Urothelium cell line (cell line): ENCODE measurements at regions not wholly inside any gene's neighbourhood (a gene's known extent, or its start where the extent isn't known, plus 50 kb on each side); places are given as distances from the start of the nearest gene placed in this dataset.

Experiments
- DNase-seq: peaks from one replicate; pipeline ENCODE4 v3.0.0; 2011; ENCODE audit warnings: low spot score, mixed read lengths
- FAIRE-seq: peaks from 2 replicates; lab custom pipeline; 2011; peaks lifted over from hg19 to GRCh38; lab: Jason Lieb, UNC

- FAIRE-seq = no peak
Measured at GRCh38 chr2:52794581-52794980, 973.0 kb upstream of the CHAC2 start.

GRCh38 chr2:52779446-52779845, 988.2 kb upstream of the CHAC2 start:
- DNase-seq = no peak
- no peak for FAIRE-seq

More at GRCh38 chr2:52794581-52794980, 973.0 kb upstream of the CHAC2 start:
- no peak for DNase-seq

- no peak for DNase-seq
- FAIRE-seq = no peak
Measured at GRCh38 chr2:52776571-52776970, 991.0 kb upstream of the CHAC2 start.

GRCh38 chr2:52775674-52776073, 991.9 kb upstream of the CHAC2 start:
- no peak for DNase-seq
- FAIRE-seq = no peak

GRCh38 chr2:52765735-52766134, 1001.9 kb upstream of the CHAC2 start:
- FAIRE-seq = no peak
- DNase-seq = no peak

- FAIRE-seq (no peak), DNase-seq (no peak)
Measured at GRCh38 chr2:52749764-52750163, 1017.8 kb upstream of the CHAC2 start.

- no peak for FAIRE-seq
Measured at GRCh38 chr2:52745144-52745543, 1022.5 kb upstream of the CHAC2 start.

GRCh38 chr2:52732849-52733395, 1034.7 kb upstream of the CHAC2 start:
- DNase-seq (no peak), FAIRE-seq (no peak)

More at GRCh38 chr2:52745144-52745543, 1022.5 kb upstream of the CHAC2 start:
- no peak for DNase-seq

GRCh38 chr2:52724585-52724984, 1043.0 kb upstream of the CHAC2 start:
- FAIRE-seq (no peak), DNase-seq (no peak)

- DNase-seq (no peak), FAIRE-seq (no peak)
Measured at GRCh38 chr2:52717836-52718235, 1049.8 kb upstream of the CHAC2 start.

GRCh38 chr2:52710810-52711618, 1056.6 kb upstream of the CHAC2 start:
- DNase-seq (no peak), FAIRE-seq (no peak)

- DNase-seq (no peak), FAIRE-seq (no peak)
Measured at GRCh38 chr2:52704251-52704650, 1063.4 kb upstream of the CHAC2 start.

- DNase-seq (no peak), FAIRE-seq (no peak)
Measured at GRCh38 chr2:52703004-52703403, 1064.6 kb upstream of the CHAC2 start.

- DNase-seq (no peak), FAIRE-seq (no peak)
Measured at GRCh38 chr2:52698408-52698807, 1069.2 kb upstream of the CHAC2 start.

- no peak for DNase-seq
- no peak for FAIRE-seq
Measured at GRCh38 chr2:52697690-52698089, 1069.9 kb upstream of the CHAC2 start.

- FAIRE-seq (no peak), DNase-seq (no peak)
Measured at GRCh38 chr2:52695731-52696130, 1071.9 kb upstream of the CHAC2 start.

GRCh38 chr2:52686935-52687334, 1080.7 kb upstream of the CHAC2 start:
- no peak for FAIRE-seq

GRCh38 chr2:52676056-52676455, 1091.5 kb upstream of the CHAC2 start:
- DNase-seq (no peak), FAIRE-seq (no peak)

More at GRCh38 chr2:52686935-52687334, 1080.7 kb upstream of the CHAC2 start:
- no peak for DNase-seq

- FAIRE-seq (no peak), DNase-seq (no peak)
Measured at GRCh38 chr2:52668724-52669123, 1098.9 kb upstream of the CHAC2 start.

- FAIRE-seq = no peak
Measured at GRCh38 chr2:52659546-52659945, 1108.1 kb upstream of the CHAC2 start.

GRCh38 chr2:52658598-52658997, 1109.0 kb upstream of the CHAC2 start:
- DNase-seq (peak; percentile 14), FAIRE-seq (no peak)

More at GRCh38 chr2:52659546-52659945, 1108.1 kb upstream of the CHAC2 start:
- DNase-seq = no peak

GRCh38 chr2:52639692-52640091, 1127.9 kb upstream of the CHAC2 start:
- peak; percentile 74 for FAIRE-seq

More at GRCh38 chr2:52639692-52640091, 1127.9 kb upstream of the CHAC2 start:
- no peak for DNase-seq
